NCI-H2196 treated with DMSO at 0.1 percent for 48 hours (cell line): ENCODE measurements at regions not wholly inside any gene's neighbourhood (a gene's known extent, or its start where the extent isn't known, plus 50 kb on each side); places are given as distances from the start of the nearest gene placed in this dataset.

Source experiments
- DNase-seq: peaks from one replicate; lab custom pipeline; 2025; ENCODE audit not compliant: unreplicated experiment; lab: John Stamatoyannopoulos, UW

DNA sequence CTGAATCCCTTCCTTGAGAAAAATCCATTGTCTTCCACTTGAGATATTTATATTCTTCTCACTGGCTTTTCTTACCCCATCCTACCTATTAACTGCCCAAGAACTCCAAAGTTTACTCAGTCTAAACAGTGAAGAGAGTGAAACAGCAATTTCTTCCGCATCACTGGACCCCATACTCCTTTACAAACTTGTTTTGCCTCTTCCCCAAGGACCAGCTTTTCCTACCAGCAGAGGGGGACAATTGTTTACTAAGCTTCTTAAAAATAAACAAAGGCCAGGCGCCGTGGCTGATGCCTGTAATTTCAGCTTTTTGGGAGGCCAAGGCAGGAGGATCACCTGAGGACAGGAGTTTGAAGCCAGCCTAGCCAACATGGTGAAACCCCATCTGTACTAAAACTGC lies 52.0 kb downstream of the LRATD1 start:
- DNase-seq, result no peak

GRCh38 chr2:14690926-14691325 lies 58.4 kb downstream of the LRATD1 start:
- DNase-seq, result no peak

GRCh38 chr2:14693874-14694273 lies 61.4 kb downstream of the LRATD1 start:
- no peak for DNase-seq

DNA sequence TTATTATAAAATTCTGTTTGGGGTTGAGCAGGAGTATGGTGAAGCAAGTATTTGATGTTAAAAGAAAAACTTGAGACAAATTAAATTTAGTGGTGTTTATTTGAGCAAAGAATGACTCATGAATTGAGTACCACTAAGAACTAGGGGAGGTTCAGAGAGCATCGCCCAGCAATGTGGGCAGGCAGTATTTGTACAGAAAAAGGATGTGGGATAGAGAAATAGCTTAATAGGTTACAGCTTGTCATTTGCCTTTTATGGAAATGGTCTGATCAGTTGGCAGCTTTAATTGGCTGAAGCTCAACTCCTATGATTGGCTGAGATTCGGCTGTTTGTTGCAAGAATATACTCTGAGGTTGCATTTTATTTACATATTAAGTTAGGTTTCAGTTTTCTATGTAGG lies 68.2 kb downstream of the LRATD1 start:
- DNase-seq, result no peak

DNA sequence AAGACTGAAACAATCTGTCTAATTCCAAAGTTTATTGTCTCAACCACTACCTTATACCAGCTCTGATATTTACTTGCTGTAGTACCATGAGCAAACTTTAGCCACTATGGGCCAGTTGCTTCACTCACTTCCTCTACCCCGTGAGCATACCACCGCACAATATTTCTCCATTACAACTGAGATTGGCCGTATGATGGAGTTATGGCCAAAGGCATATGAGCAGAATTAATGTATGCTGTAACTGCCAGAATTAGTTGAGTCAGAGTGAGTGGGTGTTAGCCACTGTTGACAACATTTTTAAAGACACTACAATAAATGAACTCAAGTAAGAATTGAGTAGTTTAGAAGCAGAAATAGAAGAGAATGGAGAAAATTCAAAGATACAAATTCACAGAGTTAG lies 69.7 kb downstream of the LRATD1 start:
- DNase-seq, result no peak

GRCh38 chr2:14706201-14706600 lies 73.7 kb downstream of the LRATD1 start:
- no peak for DNase-seq

GRCh38 chr2:14712111-14712510 lies 79.6 kb downstream of the LRATD1 start:
- no peak for DNase-seq

- no peak for DNase-seq
Observed at GRCh38 chr2:14713248-14713647, 80.7 kb downstream of the LRATD1 start.

DNA sequence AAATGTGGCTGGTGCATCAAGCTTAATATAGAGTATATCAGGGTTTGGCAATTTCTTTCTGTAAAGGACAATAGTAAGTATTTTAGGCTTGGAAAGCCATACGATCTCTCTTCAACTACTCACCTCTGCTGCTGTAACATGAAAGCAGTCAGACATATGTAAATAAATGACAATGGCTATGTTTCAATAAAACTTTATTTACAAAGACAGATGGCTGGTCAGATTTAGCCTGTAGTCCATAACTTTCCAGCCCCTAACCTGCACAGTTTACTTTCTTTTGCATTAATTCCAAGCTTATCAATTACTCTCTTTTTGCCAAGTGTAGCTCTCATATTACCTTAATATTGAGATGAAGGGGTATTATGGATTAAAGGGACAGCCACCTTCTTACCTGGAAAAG lies 83.1 kb downstream of the LRATD1 start:
- no peak for DNase-seq

DNA sequence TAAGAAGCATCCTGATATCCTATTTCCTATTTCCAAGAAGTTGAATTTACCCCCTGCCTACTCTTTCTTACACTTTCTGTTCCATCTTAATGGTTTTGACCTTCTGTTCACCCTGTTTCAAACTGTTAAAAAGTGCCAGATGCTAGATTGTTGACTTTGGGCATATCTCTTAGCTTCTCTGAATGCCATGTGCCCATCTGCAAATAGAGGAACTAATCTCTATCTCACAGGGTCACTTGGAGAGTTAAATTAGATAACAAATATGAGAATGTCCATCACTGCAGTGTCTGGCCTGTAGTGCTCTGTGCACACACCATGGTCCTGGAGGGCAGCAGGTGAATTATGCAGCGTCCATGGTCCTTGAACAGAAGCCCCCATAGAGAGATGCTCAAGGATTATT lies 83.8 kb downstream of the LRATD1 start:
- DNase-seq, result no peak

GRCh38 chr2:14717131-14717530 lies 84.6 kb downstream of the LRATD1 start:
- no peak for DNase-seq

DNA sequence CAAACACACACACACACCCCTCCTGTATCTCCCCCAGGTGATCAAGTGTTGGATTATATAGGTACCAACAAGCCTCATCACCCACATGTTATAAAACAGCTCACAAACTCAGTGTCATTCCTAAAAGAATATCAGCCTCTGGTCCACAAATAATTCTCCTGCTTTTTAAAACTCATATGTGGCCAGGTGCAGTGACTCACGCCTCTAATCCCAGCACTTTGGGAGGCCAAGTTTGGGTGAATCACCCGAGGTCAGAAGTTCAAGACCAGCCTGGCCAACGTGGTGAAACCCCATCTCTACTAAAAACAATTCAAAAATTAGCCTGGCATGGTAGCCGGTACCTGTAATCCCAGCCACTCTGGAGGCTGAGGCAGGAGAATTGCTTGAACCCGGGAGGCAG lies 87.8 kb downstream of the LRATD1 start:
- DNase-seq, result no peak

- no peak for DNase-seq
Observed at GRCh38 chr2:14720739-14721138, 88.2 kb downstream of the LRATD1 start.

GRCh38 chr2:14722904-14723570 lies 90.5 kb downstream of the LRATD1 start:
- no peak for DNase-seq

DNA sequence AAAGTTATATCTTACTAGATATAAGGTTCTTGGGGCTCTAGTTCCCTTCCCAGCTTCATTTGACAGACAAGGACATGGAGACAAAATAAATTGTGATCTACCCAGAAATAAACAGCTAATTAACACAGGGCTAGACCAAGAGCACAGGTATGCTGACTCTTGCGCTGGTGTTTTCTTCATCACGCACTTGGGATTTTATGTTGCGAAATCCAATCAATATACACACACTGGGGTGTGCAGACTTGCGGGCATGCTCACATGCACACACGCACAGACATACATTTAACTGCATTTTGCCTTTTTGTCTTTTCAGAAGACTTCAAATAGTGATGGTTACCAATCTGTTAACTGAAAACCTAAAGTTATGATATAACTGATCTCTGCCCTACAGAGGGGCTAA lies 91.2 kb downstream of the LRATD1 start:
- DNase-seq, result no peak

- no peak for DNase-seq
Observed at GRCh38 chr2:14735696-14736095, 103.2 kb downstream of the LRATD1 start.

- no peak for DNase-seq
Observed at GRCh38 chr2:14737201-14737600, 104.7 kb downstream of the LRATD1 start.

GRCh38 chr2:14743861-14744260 lies 111.3 kb downstream of the LRATD1 start:
- no peak for DNase-seq

DNA sequence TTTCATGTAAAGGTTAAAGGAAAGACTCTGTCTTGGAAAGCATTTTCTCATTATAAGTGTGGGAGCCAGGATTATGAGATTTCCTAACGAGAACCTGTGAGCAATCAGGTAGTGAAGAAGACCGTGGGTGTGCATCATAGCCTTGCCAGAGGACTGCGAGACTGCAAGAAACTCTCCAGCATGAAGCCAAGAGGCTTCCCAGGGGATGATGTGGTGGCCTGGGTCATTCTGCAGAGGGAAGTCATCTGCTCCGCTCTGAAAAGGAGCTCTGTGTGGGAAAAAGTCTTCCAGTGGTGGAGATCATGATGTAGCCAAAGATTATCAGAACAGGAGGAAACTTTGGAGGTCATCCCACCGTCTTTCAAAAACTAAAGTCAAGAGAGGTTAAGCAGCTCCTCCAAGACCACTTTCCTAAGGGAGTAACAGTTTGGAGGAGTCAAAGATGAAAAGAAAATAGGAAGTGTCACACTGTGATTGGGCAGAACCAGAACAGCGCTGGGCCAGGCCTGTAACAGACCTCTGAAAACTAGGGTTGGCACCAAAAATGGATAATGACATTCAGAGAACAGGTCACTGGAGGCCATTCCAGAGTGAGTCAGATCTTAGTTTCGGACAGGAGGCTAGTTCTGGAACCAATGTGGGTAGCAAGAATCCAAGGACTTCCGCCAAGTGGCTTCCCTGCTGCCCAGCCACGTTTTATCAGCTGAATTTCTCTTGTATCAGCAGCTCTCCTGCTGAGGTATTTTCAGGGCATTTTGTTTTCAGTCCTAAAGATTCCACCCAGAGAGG lies 113.0 kb downstream of the LRATD1 start:
- no peak for DNase-seq

- no peak for DNase-seq
Observed at GRCh38 chr2:14746133-14746532, 113.6 kb downstream of the LRATD1 start.

GRCh38 chr2:14747447-14747846 lies 114.9 kb downstream of the LRATD1 start:
- DNase-seq, result no peak

DNA sequence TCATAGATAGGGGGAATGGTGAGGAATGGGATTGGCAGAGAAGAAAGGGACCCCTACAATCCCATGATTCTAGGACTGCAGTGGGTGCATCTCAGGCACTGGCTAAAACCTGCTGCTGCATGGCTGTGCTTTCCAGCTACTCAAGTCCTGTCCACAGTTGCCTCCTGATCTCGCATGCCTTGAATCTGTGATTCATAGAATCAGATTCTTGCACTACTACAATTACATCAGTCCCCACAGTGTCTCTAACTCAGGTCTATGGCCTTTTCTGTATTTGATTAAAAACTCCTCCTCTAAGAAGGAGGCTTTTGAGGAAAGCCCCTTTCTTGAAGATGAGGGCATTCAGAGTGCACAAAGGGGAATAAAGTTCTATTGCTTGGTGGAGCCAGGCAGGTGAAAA lies 117.4 kb downstream of the LRATD1 start:
- no peak for DNase-seq

DNA sequence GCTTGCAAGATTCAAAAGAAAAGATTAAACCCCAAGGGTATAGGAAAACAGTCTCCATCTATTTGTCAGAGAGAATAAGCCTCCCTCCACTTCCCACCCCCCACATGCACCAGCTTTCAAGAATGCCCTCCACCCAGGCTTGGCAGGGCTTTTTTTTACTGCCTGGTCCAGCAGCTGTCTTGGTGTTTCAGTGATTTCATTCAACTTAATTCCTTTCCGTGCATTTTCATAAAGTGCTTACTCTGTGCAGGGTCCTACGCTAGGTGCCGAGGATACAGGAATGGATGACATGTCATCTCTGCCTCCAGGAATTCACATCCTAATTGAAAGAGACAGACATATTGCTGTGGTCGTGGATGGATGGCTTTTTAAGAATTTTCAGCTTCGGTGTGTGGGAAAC lies 117.9 kb downstream of the LRATD1 start:
- no peak for DNase-seq
